SK-N-SH treated with all-trans-retinoic acid at 6 μM for 48 hours (cell line): ENCODE measurements at regions not wholly inside any gene's neighbourhood (a gene's known extent, or its start where the extent isn't known, plus 50 kb on each side); places are given as distances from the start of the nearest gene placed in this dataset.

ENCODE experiments used
- ATAC-seq: fragments of 200-7000 bp; cut with Tn5 transposase; 3 replicates; pipeline ENCODE4 v1.9.1; 2020; ENCODE audit warnings: mild to moderate bottlenecking, moderate library complexity
- ARNTL ChIP-seq: fragments of 450-650 bp; formaldehyde crosslinking; IDR thresholded peaks from 2 replicates; pipeline ENCODE4 v1.5.0; 2020; ENCODE audit warnings: low read depth, mild to moderate bottlenecking, moderate library complexity, borderline replicate concordance
- BACH2 ChIP-seq: fragments of 250-450 bp; sonication (Bioruptor Pico); IDR thresholded peaks from 2 replicates; pipeline ENCODE4 v1.9.0; 2021; ENCODE audit warnings: mild to moderate bottlenecking, borderline replicate concordance
- CSDC2 ChIP-seq: fragments of 250-450 bp; sonication (Bioruptor Pico); IDR thresholded peaks from 2 replicates; pipeline ENCODE4 v1.5.0; 2020; ENCODE audit warnings: mild to moderate bottlenecking, moderate library complexity
- CSRNP3 ChIP-seq: fragments of 250-450 bp; sonication (Bioruptor Pico); IDR thresholded peaks from 2 replicates; pipeline ENCODE4 v1.5.1; 2021; ENCODE audit warnings: mild to moderate bottlenecking, moderate library complexity
- ESRRG ChIP-seq: fragments of 250-450 bp; sonication (Bioruptor Pico); IDR thresholded peaks from 2 replicates; pipeline ENCODE4 v1.6.1; 2021; ENCODE audit warnings: mild to moderate bottlenecking
- GLIS3 ChIP-seq: fragments of 250-450 bp; sonication (Bioruptor Pico); IDR thresholded peaks from 2 replicates; pipeline ENCODE4 v1.5.0; 2020; ENCODE audit warnings: mild to moderate bottlenecking, moderate library complexity
- ISL1 ChIP-seq: fragments of 250-450 bp; sonication (Bioruptor Pico); IDR thresholded peaks from 2 replicates; pipeline ENCODE4 v2.1.2; 2022; ENCODE audit warnings: mild to moderate bottlenecking, moderate library complexity
- OSR1 ChIP-seq: fragments of 250-450 bp; sonication (Bioruptor Pico); IDR thresholded peaks from 2 replicates; pipeline ENCODE4 v1.8.0; 2022; ENCODE audit warnings: moderate library complexity, mild to moderate bottlenecking, inconsistent platforms
- PATZ1 ChIP-seq: fragments of 250-450 bp; sonication (Bioruptor Pico); IDR thresholded peaks from 2 replicates; pipeline ENCODE4 v1.8.0; 2020; ENCODE audit warnings: mild to moderate bottlenecking, moderate library complexity, borderline replicate concordance
- POU6F1 ChIP-seq: fragments of 250-450 bp; sonication (Bioruptor Pico); IDR thresholded peaks from 2 replicates; pipeline ENCODE4 v1.8.0; 2021; ENCODE audit warnings: low read depth, mild to moderate bottlenecking, moderate library complexity, borderline replicate concordance
- PPARA ChIP-seq: fragments of 250-450 bp; sonication (Bioruptor Pico); IDR thresholded peaks from 2 replicates; pipeline ENCODE4 v1.5.0; 2020; ENCODE audit warnings: mild to moderate bottlenecking, borderline replicate concordance
- RARB ChIP-seq: fragments of 250-450 bp; sonication (Bioruptor Pico); IDR thresholded peaks from 2 replicates; pipeline ENCODE4 v1.8.0; 2021; ENCODE audit warnings: mild to moderate bottlenecking, moderate library complexity
- SNAI2 ChIP-seq: fragments of 250-450 bp; sonication (Bioruptor Pico); IDR thresholded peaks from 2 replicates; pipeline ENCODE4 v1.5.0; 2020; ENCODE audit warnings: mild to moderate bottlenecking, moderate library complexity
- TCF4 ChIP-seq: fragments of 250-450 bp; sonication (Bioruptor Pico); IDR thresholded peaks from 2 replicates; pipeline ENCODE4 v1.8.0; 2021; ENCODE audit warnings: mild to moderate bottlenecking, moderate library complexity, borderline replicate concordance
- TOX ChIP-seq: fragments of 250-450 bp; sonication (Bioruptor Pico); IDR thresholded peaks from 2 replicates; pipeline ENCODE4 v1.8.0; 2021; ENCODE audit warnings: mild to moderate bottlenecking, moderate library complexity, borderline replicate concordance
- ZC3H10 ChIP-seq: fragments of 250-450 bp; sonication (Bioruptor Pico); IDR thresholded peaks from 2 replicates; pipeline ENCODE4 v1.5.1; 2021; ENCODE audit warnings: mild to moderate bottlenecking, moderate library complexity
- ZFP3 ChIP-seq: fragments of 250-450 bp; sonication (Bioruptor Pico); IDR thresholded peaks from 2 replicates; pipeline ENCODE4 v1.5.0; 2020; ENCODE audit warnings: mild to moderate bottlenecking, moderate library complexity
- ZFP30 ChIP-seq: fragments of 450-650 bp; formaldehyde crosslinking; IDR thresholded peaks from 2 replicates; pipeline ENCODE4 v1.5.0; 2022; ENCODE audit warnings: mild to moderate bottlenecking, moderate library complexity
- ZNF565 ChIP-seq: fragments of 450-650 bp; formaldehyde crosslinking; conservative IDR thresholded peaks from 2 replicates; pipeline ENCODE4 v1.5.0; 2020; ENCODE audit warnings: low read depth, mild to moderate bottlenecking, moderate library complexity
- ZNF70 ChIP-seq: fragments of 450-650 bp; formaldehyde crosslinking; IDR thresholded peaks from 2 replicates; pipeline ENCODE4 v1.5.0; 2020; ENCODE audit warnings: mild to moderate bottlenecking, moderate library complexity
- ZNF8 ChIP-seq: fragments of 450-650 bp; formaldehyde crosslinking; IDR thresholded peaks from 2 replicates; pipeline ENCODE4 v1.5.0; 2020; ENCODE audit warnings: mild to moderate bottlenecking, moderate library complexity
- TF ChIP-seq, protein P1 (sequence below): fragments of 250-450 bp; sonication (Bioruptor Pico); IDR thresholded peaks from 2 replicates; pipeline ENCODE4 v1.5.1; 2020; ENCODE audit warnings: low read depth, mild to moderate bottlenecking, moderate library complexity
- TF ChIP-seq, protein P2 (sequence below): fragments of 250-450 bp; sonication (Bioruptor Pico); IDR thresholded peaks from 2 replicates; pipeline ENCODE4 v1.5.0; 2020; ENCODE audit warnings: mild to moderate bottlenecking, moderate library complexity

DNA sequence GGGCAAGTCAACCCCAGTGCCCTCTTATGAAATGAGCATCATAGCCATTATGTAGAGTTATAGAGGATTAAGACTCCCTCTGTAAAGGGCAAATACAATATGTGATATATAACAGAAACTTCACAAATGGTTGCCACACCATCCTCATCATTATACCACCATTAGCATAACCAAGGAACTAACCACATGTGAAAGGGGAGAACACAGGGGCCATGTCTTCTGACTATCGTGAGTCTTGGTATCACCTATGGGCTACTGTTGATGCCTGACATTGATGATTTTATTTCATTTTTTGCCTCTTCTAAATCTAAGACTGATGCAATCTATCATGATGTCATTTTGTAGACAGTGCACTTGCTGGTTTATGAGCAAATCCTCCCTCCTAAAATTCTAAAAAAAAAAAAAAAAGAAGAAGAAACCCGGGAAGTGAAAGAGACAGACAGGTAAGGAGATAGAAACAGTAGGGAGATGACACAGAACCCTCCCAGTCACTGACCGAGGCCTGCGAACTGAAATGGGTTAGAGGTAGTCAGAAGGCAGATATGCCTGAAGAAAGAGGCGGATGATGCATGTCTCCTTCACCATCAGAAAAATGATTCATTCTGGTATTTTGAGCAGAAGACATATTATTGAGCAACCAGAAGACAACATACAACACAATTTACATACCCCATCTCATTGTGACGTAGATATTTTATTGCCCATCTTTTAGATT lies 266.0 kb downstream of the DMAC1 start (continued):
- TF ChIP-seq ZNF70 (CRISPR knock-in tag), result no peak
- TF ChIP-seq, all 23 proteins: peak for 0

DNA sequence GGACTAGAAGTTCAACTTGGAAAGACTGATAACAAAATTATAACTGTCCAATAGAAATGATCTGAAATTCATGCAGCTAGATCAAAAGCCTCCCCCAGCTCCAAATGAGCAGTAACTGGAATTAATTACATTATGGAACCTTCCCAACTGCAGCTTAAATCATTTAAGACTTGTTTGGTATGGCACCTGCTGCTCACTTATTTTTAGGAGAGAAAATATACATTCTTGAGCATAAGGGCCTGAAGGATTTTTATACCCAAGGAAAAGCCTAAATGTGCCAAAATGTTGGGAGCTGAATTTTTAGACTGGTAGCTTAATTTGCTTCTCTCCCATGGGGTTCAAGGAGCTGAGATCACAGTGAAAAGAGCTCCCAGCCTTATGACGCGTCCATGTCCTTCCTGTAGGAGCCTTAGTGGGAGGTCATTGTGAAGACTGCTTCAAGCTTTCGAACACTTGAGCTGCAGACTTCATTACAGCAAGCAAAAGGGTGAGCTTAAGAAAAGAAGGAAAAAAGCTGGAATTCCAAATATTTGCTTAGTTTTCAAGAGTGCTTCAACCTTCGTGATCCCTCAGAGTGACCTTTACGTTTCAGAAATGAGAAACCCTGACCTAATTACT lies 276.0 kb downstream of the DMAC1 start:
- no peak for ATAC-seq
- TF ChIP-seq POU6F1 (CRISPR knock-in tag), result no peak

DNA sequence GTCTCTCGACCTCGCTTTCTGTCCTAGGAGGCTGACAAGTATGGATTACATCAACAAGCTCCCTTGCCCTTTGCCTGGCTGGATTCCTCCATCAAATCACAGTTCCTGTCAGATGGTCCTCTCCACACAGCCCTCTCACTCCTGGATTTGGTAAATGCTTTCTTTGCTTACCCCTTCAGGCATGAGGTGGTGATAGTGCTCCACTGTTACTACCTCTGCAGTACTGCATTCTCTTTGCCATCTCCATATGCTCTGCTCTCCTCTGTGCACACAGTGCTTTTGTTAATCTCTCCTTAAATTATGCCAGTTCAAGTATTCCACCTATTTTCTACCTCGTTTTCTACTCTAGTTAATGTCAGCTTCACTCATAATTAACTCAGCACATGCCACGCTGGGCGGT lies 279.2 kb downstream of the DMAC1 start:
- ATAC-seq, result no peak
- TF ChIP-seq ZNF8 (CRISPR knock-in tag) (no peak), ESRRG (no peak), CSDC2 (no peak), TCF4 (CRISPR knock-in tag) (no peak), TOX (no peak), ZFP30 (no peak), SNAI2 (CRISPR knock-in tag) (no peak), BACH2 (CRISPR knock-in tag) (no peak), CSRNP3 (CRISPR knock-in tag) (no peak), PPARA (CRISPR knock-in tag) (no peak)
- TF ChIP-seq, protein P1, sequence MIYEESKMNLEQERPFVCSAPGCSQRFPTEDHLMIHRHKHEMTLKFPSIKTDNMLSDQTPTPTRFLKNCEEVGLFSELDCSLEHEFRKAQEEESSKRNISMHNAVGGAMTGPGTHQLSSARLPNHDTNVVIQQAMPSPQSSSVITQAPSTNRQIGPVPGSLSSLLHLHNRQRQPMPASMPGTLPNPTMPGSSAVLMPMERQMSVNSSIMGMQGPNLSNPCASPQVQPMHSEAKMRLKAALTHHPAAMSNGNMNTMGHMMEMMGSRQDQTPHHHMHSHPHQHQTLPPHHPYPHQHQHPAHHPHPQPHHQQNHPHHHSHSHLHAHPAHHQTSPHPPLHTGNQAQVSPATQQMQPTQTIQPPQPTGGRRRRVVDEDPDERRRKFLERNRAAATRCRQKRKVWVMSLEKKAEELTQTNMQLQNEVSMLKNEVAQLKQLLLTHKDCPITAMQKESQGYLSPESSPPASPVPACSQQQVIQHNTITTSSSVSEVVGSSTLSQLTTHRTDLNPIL (CRISPR knock-in tag), result no peak

GRCh38 chr9:7516376-7516775 lies 283.2 kb downstream of the DMAC1 start:
- ATAC-seq, result no peak
- TF ChIP-seq, protein P2, sequence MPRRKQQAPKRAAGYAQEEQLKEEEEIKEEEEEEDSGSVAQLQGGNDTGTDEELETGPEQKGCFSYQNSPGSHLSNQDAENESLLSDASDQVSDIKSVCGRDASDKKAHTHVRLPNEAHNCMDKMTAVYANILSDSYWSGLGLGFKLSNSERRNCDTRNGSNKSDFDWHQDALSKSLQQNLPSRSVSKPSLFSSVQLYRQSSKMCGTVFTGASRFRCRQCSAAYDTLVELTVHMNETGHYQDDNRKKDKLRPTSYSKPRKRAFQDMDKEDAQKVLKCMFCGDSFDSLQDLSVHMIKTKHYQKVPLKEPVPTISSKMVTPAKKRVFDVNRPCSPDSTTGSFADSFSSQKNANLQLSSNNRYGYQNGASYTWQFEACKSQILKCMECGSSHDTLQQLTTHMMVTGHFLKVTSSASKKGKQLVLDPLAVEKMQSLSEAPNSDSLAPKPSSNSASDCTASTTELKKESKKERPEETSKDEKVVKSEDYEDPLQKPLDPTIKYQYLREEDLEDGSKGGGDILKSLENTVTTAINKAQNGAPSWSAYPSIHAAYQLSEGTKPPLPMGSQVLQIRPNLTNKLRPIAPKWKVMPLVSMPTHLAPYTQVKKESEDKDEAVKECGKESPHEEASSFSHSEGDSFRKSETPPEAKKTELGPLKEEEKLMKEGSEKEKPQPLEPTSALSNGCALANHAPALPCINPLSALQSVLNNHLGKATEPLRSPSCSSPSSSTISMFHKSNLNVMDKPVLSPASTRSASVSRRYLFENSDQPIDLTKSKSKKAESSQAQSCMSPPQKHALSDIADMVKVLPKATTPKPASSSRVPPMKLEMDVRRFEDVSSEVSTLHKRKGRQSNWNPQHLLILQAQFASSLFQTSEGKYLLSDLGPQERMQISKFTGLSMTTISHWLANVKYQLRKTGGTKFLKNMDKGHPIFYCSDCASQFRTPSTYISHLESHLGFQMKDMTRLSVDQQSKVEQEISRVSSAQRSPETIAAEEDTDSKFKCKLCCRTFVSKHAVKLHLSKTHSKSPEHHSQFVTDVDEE (CRISPR knock-in tag), result no peak
- no peak for TF ChIP-seq RARB
- TF ChIP-seq BACH2 (CRISPR knock-in tag), result no peak
- TF ChIP-seq, protein P1 (CRISPR knock-in tag), result no peak
- no peak for TF ChIP-seq GLIS3
- TF ChIP-seq ZNF70 (CRISPR knock-in tag), result no peak
- no peak for TF ChIP-seq TCF4 (CRISPR knock-in tag)
- no peak for TF ChIP-seq ESRRG
- TF ChIP-seq ZFP3, result no peak
- TF ChIP-seq ISL1, result no peak
- no peak for TF ChIP-seq ZFP30
- no peak for TF ChIP-seq CSDC2
- TF ChIP-seq ZNF565, result no peak
- no peak for TF ChIP-seq ZC3H10
- no peak for TF ChIP-seq OSR1 (CRISPR knock-in tag)
- TF ChIP-seq ARNTL, result no peak
- TF ChIP-seq PATZ1, result no peak
- no peak for TF ChIP-seq ZNF8 (CRISPR knock-in tag)
- TF ChIP-seq POU6F1 (CRISPR knock-in tag), result no peak
